RPMI7951 (cell line): ENCODE measurements at regions not wholly inside any gene's neighbourhood (a gene's known extent, or its start where the extent isn't known, plus 50 kb on each side); places are given as distances from the start of the nearest gene placed in this dataset.
"Not testable (repeated sequence)": the region's sequence is repeated elsewhere in the genome, so short reads cannot be mapped to it uniquely, and the experiment has no call there.

Experiments used
- DNase-seq: peaks from one replicate; pipeline ENCODE4 v3.0.0-alpha.2; 2012; ENCODE audit warnings: low read depth

DNA sequence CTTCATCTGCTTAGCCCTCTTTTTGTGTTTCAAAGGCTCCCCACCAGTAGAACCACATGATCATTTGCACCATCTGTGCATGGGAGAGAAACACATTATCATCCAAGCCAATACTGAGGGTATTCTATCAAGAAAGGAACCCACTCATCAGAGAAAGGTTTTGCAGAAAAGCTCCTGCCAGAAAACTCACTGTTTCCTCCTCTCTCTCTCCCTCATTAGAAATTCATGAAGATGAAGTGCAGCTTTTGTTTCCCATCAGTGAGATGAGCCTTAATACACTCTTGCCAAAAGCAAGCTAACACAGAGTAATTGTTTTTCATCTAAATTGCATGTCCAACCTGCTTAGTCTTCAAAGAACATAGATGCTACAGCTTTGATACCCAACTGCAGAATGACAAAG is 142.4 kb upstream of the GRAMD2B start:
- DNase-seq: no peak

DNA sequence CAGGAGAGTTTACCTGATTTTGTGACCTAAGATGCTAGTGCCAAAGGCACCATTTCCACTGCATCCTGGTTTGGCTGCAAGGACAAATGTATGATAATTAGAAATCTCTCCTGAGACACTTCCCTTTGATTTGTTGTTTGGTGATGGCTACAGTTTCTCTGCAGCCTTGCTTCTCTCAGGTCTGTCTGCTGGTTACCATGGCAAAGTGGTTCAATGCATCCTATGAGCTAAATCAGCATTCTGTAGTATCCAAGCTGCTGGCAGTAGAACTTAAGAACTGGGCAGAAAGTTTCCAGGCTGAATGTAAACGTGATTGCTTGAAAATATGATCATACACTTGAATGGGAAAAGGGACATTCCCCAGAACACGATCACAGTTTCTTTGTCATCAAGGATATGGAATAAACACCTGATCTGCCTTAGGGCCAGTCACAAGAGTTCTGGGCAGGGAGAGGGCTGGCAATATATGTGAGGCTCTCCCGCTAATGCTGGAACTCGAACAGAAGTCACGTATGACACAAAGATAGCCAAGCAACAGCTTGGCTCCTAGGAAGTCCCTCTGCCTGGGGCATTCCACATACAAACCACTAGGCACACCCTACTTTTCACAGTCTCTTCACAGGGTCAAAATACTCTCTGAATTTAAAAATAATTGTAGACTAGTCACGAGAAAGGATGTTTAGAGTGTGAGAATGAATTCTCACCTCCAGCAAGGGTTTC is 138.1 kb upstream of the GRAMD2B start:
- peak; percentile 27 for DNase-seq

DNA sequence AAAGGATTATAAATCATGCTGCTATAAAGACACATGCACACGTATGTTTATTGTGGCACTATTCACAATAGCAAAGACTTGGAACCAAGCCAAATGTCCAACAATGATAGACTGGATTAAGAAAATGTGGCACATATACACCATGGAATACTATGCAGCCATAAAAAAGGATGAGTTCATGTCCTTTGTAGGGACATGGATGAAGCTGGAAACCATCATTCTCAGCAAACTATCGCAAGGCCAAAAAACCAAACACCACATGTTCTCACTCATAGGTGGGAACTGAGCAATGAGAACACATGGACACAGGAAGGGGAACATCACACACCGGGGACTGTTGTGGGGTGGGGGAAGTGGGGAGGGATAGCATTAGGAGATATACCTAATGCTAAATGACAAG is 127.1 kb upstream of the GRAMD2B start:
- not testable (repeated sequence) for DNase-seq

GRCh38 chr5:126300293-126300692 is 122.9 kb upstream of the GRAMD2B start:
- no peak for DNase-seq

- DNase-seq: no peak
Measured at GRCh38 chr5:126301056-126301455, 122.2 kb upstream of the GRAMD2B start.

- DNase-seq: no peak
Measured at GRCh38 chr5:126309860-126310259, 113.3 kb upstream of the GRAMD2B start.

- DNase-seq: no peak
Measured at GRCh38 chr5:126311766-126312165, 111.4 kb upstream of the GRAMD2B start.

DNA sequence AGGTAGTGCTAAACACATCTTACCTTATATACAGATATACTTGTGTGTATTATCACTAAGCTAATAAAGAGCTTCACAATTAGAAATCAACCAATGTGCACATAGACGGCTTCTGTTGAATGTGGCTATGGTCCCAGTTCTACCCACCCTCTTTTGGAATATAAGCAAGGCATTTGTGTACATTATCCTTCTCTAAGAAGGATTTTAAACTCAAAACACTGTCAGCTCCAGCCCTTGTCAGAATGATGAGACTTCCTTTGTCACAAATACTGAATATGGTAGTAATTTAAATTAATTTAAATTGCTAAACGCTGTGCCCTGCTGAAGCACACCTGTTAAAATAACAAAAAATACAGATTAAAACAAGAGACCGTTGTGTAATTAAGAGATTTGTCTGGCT is 107.9 kb upstream of the GRAMD2B start:
- DNase-seq: no peak

GRCh38 chr5:126332326-126332725 is 90.9 kb upstream of the GRAMD2B start:
- no peak for DNase-seq

DNA sequence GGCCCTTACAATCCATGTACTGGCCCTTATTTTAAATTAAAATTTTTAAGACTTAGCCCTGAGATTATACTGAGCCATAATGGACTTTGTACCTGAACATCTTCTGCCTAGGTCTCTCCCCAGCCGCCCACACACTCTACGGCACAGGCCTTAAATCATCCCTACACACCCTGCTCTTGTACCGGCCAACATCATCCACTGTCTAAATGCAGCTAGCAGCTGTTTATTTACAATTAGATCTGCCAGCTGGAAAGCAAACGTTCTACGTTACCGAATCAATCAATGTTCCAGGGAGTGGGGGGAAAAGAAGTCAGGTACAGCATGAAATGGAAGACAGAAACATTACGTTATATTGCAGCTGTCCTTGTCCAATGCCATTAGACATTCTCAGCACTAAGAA is 88.4 kb upstream of the GRAMD2B start:
- DNase-seq: no peak

DNA sequence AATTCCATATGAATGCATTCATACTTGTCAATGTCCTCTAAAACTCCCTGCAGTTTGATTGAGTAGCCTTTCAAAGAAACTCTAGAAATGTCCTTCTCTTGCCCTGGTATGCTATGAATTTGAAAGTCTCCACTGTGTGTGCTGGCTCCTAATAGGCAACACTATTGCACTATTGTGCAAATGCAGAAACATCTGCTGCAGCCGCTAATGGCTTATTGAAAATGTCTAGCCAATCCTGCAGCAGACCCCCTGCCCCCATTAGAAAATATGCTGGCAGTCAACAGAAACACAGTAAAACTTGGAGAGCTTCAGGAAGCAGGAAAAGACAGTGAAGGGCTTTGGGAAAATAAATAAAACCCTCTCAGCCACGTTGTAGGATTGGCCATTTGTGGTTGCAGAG is 87.3 kb upstream of the GRAMD2B start:
- DNase-seq: no peak

- DNase-seq: no peak
Measured at GRCh38 chr5:126338635-126339034, 84.6 kb upstream of the GRAMD2B start.

- peak; percentile 61 for DNase-seq
Measured at GRCh38 chr5:126339215-126339805, 83.9 kb upstream of the GRAMD2B start.

GRCh38 chr5:126341906-126342630 is 81.1 kb upstream of the GRAMD2B start:
- no peak for DNase-seq

DNA sequence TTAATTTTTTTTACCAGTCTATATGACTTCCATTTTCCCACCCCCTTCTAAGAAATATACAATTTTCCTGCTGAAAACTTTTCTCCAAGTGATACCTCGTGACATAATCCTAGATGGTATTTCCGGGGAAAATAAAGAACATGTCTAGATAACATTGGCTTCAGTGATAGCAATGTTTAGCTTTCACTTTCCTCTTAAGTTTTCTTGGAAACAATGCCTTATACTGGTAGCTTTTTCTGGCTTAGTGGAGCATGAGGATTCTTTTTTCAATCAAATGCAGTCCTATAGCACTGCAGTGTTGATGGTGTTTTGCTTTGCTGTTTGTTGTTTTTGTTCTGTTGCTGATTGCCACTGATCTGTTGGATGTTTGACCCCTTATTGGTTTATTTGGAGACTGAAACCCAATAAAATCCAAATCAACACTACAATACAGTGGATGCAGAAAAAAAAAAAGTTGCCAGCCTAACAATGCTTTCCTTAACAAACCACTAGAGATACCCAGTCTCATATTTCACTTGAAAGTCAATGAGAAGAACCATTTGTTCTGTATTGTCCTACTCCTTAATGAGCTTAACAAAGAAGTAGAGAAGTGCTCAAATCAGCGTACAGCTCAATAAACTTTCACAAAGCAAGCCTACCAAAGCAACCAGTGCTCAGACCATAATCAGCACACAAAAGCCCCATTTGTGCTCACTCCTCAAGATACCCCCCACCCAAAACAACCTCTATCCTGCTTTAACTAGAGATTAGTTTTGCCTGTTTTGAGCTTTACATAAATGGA is 74.2 kb upstream of the GRAMD2B start:
- DNase-seq: no peak

- peak; percentile 48 for DNase-seq
Measured at GRCh38 chr5:126351153-126351552, 72.1 kb upstream of the GRAMD2B start.

GRCh38 chr5:126354012-126354857 is 69.0 kb upstream of the GRAMD2B start:
- peak; percentile 95 for DNase-seq

GRCh38 chr5:126354858-126355731 is 68.1 kb upstream of the GRAMD2B start:
- DNase-seq: peak; percentile 64

DNA sequence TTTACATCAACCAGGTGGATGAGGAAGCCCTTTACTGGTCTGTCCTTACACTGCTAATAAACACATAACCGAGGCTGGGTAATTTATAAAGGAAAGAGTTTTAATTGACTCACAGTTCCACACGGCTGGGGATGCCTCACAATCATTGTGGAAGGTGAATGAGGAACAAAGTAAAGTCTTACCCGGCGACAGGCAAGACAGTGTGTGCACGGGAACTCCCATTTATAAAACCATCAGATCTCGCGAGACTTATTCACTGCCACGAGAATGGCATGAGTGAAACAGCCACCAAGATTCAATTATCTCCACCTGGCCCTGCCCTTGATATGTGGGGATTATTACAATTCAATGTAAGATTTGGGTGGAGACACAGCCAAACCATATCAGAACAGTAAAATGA is 67.3 kb upstream of the GRAMD2B start:
- DNase-seq: no peak

DNA sequence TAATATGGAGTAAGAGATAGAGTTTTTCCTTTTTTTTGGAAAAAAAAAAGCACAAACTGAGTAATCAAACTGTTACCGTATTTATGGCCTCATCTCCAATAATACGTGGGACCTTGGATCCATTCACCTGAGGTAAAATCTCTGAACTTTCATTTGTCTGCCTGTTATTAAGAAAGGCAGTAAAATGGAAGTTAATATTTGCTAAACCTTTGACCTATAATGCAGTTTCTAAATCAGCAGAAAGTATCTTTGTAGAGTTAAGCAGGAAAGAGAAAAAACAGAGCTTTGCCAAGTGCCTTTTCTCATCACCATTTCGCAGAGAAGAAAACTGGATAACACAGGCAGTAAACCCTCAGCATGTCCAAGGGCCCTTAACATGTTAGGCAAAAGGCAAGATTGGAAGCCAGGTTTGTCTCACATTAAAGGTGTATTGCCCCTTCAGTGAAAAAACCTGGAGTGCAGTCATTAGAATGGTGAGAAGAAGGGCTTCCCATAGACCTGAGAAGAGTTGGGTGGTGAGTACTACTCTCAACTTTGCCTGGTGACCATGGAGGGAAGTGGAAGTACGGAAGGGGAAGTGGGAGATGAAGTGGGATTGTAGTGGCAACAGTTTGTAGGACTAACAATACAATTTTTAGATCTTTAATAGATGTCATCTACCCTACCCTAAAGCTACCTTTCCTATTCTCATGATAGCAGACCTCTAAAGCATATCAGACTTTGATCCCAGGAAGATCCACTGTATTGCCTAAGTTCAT is 65.4 kb upstream of the GRAMD2B start:
- no peak for DNase-seq
